Right kidney (tissue), 1 donor: ENCODE measurements at regions not wholly inside any gene's neighbourhood (a gene's known extent, or its start where the extent isn't known, plus 50 kb on each side); places are given as distances from the start of the nearest gene placed in this dataset.

Experiments used
- DNase-seq: peaks from one replicate; pipeline ENCODE4 v3.0.0-alpha.2; 2016

DNA sequence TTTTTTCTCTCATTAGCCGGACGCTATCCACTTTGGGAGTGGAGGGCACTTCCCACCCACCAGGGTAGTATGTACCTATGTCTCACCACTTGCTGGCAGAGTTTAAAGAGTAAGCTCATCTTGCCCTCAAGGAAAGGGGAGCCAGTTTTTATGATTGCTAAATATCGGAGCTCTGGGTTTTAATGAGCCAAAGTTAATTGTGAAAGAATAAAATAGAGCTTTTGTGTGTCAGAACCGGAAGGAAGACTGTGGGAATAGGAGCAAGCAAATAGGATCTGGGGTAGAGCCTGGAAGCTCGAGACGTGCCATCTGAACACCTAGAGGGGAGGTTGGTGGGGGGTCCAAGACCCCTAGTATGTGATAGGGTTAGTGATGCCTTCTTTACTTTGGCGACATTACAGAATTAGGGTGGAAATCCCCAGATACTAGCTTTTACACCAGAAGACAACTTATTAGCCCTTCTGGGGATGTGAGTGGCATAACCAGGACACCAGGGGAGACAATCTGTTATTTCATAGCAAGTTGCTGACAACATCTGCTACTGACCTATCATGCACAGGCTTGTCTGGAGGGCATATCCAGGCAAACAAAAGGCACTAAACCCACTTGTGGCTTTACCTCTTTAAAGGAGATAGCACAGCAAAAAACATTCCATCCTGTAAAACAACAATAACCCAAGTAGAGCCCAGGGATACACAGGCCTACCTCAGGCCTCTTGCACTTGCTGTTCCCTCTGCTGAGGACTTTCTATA lies 333.8 kb downstream of the ZNF621 start:
- DNase-seq: no peak

DNA sequence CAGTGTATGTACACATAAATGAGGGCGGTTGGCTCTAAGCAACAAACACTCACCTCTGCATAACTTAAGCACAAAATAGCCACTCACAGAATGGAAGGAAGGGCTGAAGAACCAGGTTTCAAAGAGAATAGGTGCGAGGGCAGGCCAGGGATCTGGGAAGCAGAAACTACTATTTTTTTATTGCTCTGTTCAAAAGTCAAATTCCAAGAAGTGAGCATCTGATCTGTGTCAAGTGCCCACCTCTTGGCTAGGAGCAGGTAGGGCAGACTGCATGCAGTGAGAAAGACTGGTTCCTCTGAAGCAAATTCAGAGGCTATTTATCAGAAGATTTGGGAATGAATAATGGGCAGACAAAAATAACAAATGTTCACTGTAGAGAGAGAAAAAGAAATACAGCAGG lies 336.4 kb upstream of the CTNNB1 start:
- DNase-seq: no peak

DNA sequence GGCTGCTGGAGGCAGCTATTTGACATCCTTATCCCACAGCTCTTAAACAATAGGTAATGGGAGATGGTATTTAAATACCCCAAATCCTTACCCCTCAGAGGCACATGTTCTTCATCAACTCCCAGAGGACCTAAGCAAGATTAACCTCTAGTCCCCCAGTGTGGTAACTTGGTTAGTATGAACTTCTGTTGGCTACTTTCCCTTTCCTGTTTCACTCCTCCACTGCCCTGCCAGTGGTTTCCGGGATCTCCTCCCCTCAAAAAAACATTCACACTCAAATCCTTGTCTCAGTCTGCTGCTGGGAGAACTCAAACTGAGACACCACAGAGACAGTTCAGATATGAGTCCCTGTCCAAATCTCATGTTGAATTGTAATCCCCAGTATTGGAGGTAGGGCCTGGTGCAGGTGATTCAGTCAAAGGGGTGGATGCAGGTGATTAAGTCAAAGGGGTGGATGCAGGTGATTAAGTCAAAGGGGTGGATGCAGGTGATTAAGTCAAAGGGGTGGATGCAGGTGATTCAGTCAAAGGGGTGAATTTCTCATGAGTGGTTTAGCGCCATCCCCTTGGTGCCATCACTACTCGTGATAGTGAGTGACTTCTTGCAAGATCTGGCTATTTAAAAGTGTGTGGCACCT lies 335.0 kb upstream of the CTNNB1 start:
- no peak for DNase-seq

GRCh38 chr3:40864915-40865314 lies 334.4 kb upstream of the CTNNB1 start:
- no peak for DNase-seq

GRCh38 chr3:40867797-40868196 lies 331.5 kb upstream of the CTNNB1 start:
- no peak for DNase-seq

DNA sequence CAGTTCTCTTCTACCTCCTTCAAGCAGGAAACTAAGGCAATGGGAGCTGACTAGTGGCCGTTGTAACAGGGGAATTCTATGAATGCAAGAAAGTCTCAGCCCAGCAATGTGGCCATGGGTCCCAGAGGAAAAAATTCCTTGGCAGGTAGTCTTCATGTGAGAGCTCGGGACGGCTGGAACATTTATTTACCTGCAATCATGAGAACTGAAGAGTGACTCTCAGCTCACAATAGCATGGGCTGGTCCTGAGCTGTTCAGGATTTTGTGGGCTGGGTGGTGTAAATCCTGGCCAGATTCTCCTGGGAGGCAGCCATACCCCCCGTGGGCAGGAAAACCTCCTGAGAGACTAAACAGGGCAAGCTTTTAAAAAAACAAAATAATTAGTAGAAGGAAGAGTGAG lies 330.3 kb upstream of the CTNNB1 start:
- DNase-seq: no peak

GRCh38 chr3:40869939-40870338 lies 329.4 kb upstream of the CTNNB1 start:
- DNase-seq: no peak

GRCh38 chr3:40871394-40871793 lies 327.9 kb upstream of the CTNNB1 start:
- no peak for DNase-seq

GRCh38 chr3:40872258-40872920 lies 326.9 kb upstream of the CTNNB1 start:
- DNase-seq: no peak

GRCh38 chr3:40873476-40873875 lies 325.8 kb upstream of the CTNNB1 start:
- DNase-seq: no peak

GRCh38 chr3:40873934-40874699 lies 325.2 kb upstream of the CTNNB1 start:
- DNase-seq: no peak

DNA sequence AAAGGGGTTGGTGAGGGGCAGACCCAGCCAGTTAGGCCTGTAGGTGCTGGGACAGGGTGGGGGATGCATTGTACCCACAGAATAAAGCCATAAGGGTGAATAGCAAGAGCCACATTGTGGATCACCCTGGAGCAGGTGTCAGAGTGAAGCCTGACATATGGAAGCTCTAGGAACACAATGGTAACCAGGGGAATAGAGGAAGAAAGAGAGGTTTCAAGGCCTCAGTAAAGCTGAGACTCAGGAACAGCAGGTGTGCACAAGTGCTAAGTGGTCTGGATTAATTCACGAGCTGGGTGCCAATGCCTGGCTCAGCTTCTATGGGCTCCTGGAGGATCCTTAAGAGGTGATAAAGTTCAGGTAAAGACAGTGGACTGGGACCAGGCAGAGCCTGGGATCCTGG lies 323.7 kb upstream of the CTNNB1 start:
- DNase-seq: no peak

DNA sequence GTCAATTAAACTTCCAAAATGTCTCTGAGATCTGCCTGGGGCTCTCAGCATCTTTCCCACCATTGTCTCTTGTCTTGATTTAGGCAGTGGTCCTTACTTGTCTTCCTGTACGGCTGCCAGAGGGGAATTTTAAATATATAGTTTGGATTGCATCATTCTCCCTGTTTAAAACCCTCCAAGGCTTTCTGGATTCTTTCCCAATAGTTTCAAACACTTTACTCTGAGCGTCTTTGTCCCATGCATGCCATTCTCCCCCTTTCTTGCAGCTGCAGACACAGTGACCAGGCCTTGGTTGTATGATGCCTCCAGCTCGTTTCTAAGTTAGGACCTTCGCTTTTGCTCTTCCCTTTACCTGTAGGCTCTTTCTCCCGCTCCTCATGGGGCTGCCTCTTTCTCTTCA lies 323.3 kb upstream of the CTNNB1 start:
- DNase-seq: no peak

- DNase-seq: no peak
Observed at GRCh38 chr3:40876496-40876895, 322.8 kb upstream of the CTNNB1 start.

DNA sequence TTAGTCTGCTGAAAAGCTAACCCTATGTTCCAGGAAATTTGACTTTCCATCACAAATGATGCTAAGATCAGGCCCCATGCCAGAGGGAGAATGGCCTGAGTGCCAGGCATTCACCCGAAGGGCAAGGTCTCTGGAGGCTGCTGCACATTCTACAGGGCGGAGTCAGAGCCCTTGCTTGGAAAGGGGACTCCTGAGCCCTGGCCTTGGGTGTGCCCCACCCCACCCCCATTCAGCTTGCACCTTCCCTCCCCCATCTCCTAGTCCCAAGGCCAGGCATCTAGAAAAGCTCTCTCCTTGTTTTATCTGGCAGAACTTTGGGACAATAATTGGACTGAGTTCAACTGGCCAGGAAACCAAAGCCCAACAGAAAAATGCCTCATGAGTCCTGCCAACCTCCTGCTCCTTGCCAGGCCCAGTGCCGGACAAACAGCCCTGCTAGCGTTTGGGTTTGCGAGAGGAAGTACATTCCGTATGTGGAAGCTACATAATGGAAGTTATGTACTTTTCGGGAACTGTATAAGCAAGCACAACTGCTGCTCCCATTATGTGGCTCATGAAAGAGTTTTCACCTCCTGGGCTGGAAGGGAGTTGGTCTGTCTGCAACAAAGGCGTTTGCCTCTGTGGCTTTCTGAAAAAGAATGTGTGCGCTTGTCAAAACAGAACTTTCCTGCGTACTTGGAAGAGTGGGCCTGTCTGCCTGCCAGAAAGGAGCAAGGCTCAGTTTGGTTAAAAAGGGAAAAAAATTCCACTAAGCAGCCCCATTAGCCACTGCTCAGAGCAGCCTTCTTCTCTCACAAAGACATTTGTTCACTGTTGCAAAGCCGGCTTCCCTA lies 321.5 kb upstream of the CTNNB1 start:
- DNase-seq: peak; percentile 19

GRCh38 chr3:40878464-40878905 lies 320.8 kb upstream of the CTNNB1 start:
- no peak for DNase-seq

DNA sequence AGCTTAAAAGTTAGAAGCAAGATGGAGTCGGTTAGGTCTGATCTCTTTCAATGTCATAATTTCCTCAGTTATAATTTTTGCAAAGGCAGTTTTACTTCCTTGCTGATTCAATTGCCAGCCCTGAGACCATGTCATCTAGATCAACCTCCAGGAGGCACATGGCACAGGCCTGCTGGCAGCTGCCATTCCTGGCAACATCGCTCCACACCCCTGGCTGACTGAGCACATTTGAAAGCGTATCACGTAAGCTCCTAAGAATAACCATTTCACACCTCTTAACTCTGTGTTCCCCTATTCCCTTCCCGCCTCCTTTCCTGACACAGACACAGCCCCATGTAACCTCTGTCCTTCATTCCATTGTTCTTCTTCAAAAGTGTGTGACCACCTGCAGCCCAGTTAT lies 313.9 kb upstream of the CTNNB1 start:
- no peak for DNase-seq

DNA sequence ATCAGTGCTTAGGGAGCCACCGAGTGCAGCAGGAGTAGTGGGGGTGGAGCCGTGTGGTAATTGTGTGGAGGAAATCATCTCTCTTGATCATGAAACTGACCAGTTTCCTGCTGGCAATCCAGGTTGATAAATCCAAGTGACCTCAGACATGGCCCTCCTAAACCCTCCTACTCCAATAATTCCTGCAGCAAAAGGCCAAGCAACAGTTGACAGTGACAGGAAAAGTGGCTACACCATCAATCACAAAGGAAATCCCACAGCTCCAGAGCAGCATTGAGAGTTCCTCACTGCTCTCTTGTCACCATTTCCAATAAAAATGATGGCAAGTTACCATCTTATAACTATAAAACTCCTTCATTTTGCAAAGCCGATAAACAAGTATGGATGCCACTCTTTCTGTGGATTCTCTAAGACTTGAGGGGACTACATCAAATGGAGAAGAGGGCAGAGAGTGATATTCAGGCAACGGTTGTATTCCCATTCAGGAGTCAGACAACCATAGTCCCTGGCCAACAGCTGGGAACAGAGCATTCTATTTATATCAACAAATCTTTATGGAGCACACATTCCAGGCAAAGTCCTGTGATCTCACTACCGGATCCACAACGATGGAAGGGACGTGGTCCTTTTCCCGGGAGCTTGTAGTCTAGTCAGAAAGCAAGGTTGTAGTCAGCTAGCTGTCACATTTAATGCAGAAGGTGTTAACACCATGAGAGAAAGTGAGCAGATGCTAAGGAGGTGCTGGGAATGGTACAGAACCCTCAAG lies 312.5 kb upstream of the CTNNB1 start:
- DNase-seq: no peak

DNA sequence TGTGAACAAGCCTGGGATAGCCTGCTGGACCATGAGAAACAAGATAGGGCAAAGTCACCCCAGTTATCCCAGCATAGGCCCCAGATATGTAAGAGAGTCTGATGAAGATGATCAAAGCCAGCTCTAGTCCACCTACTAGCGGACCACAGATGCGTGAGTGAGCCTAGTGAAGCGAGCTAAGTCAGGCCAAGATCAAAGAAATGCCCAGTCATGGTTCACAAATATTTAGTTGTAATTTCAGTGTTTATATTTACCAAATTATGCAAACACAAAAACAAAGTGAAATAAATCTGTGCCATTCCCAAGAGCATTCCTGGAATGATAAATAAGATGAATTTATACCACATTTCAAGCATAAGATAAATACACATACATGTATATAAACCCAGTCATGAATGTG lies 308.1 kb upstream of the CTNNB1 start:
- no peak for DNase-seq

DNA sequence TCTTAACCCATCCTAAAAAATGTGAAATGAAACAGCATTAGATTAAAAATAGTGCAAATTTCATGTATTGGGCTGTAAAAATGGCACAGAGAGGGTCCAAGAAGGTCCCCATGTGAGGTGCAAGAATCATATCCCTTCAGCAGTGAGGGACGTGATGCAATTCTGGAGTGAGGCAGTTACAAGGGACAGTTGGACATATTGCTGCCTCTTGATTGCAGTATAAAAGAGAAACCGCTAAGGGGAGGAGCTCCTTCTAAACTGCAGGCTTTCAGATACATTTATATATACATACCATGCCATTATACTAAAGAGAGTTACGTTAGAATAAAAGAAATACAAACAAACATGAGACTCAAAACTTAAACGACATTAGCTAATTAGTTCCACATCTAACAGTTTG lies 304.2 kb upstream of the CTNNB1 start:
- no peak for DNase-seq

DNA sequence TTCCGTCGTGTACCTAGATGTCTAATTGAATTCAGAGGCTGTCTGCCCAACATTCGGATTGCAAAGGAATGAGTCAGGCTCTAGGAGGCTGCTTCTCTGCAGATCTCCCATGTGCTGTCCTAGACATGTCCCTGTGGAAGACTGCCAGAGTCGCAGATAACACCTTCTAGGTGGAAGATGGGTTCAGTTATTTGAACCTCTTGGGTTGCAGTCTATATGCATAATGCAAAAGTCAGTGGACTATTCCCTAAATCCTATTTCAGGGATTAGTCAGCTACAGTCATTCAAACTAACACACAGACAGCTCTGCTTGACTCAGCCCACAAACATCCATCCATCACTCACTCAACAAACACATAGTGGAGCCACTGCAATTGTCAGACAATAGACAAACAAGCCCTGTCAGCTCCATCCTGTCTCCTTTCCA lies 300.0 kb upstream of the CTNNB1 start:
- no peak for DNase-seq
